GM19372 (cell line): ENCODE measurements at regions not wholly inside any gene's neighbourhood (a gene's known extent, or its start where the extent isn't known, plus 50 kb on each side); places are given as distances from the start of the nearest gene placed in this dataset.
"Not testable (repeated sequence)": the region's sequence is repeated elsewhere in the genome, so short reads cannot be mapped to it uniquely, and the experiment has no call there.

Experiments used
- ATAC-seq: cut with Tn5 transposase; IDR thresholded peaks from one replicate; pipeline ENCODE4 v1.9.1; 2021; ENCODE audit warnings: mild to moderate bottlenecking, low read depth, moderate library complexity; ENCODE audit not compliant: unreplicated experiment

- no peak for ATAC-seq
Measured at GRCh38 chr1:58257003-58257402, 289.5 kb downstream of the OMA1 start.

GRCh38 chr1:58256546-58256945 is 290.0 kb downstream of the OMA1 start:
- no peak for ATAC-seq

GRCh38 chr1:58256041-58256440 is 290.5 kb downstream of the OMA1 start:
- ATAC-seq: no peak

GRCh38 chr1:58255192-58255591 is 291.3 kb downstream of the OMA1 start:
- ATAC-seq: no peak

GRCh38 chr1:58251430-58252073 is 295.0 kb downstream of the OMA1 start:
- ATAC-seq: no peak

GRCh38 chr1:58250587-58250948 is 296.0 kb downstream of the OMA1 start:
- ATAC-seq: no peak

- no peak for ATAC-seq
Measured at GRCh38 chr1:58249737-58250586, 296.6 kb downstream of the OMA1 start.

GRCh38 chr1:58249388-58249736 is 297.2 kb downstream of the OMA1 start:
- ATAC-seq: no peak

- ATAC-seq: no peak
Measured at GRCh38 chr1:58248791-58249190, 297.7 kb downstream of the OMA1 start.

GRCh38 chr1:58248072-58248471 is 298.5 kb downstream of the OMA1 start:
- no peak for ATAC-seq

GRCh38 chr1:58246549-58246948 is 300.0 kb downstream of the OMA1 start:
- ATAC-seq: no peak

- no peak for ATAC-seq
Measured at GRCh38 chr1:58244872-58245271, 301.7 kb downstream of the OMA1 start.

- ATAC-seq: no peak
Measured at GRCh38 chr1:58238846-58239245, 307.7 kb downstream of the OMA1 start.

GRCh38 chr1:58233729-58234128 is 312.8 kb downstream of the OMA1 start:
- ATAC-seq: no peak

GRCh38 chr1:58231204-58231603 is 315.3 kb downstream of the OMA1 start:
- no peak for ATAC-seq

GRCh38 chr1:58227604-58228003 is 318.9 kb downstream of the OMA1 start:
- ATAC-seq: no peak

- ATAC-seq: no peak
Measured at GRCh38 chr1:58223522-58223921, 323.0 kb downstream of the OMA1 start.

- no peak for ATAC-seq
Measured at GRCh38 chr1:58220836-58221472, 325.6 kb downstream of the OMA1 start.

- not testable (repeated sequence) for ATAC-seq
Measured at GRCh38 chr1:58216169-58216568, 330.4 kb downstream of the OMA1 start.

- no peak for ATAC-seq
Measured at GRCh38 chr1:58214674-58215073, 331.9 kb downstream of the OMA1 start.

GRCh38 chr1:58211869-58212268 is 334.7 kb downstream of the OMA1 start:
- ATAC-seq: no peak

- no peak for ATAC-seq
Measured at GRCh38 chr1:58209575-58209974, 337.0 kb downstream of the OMA1 start.
